HCT116 (cell line): ENCODE measurements at regions not wholly inside any gene's neighbourhood (a gene's known extent, or its start where the extent isn't known, plus 50 kb on each side); places are given as distances from the start of the nearest gene placed in this dataset.

ENCODE experiments used
- ATAC-seq: fragments of 200-7000 bp; cut with Tn5 transposase; 2 replicates; pipeline ENCODE4 v1.9.1; 2020; ENCODE audit warnings: mild to moderate bottlenecking, moderate library complexity
- BruUV-seq: library from RNA; stranded (reverse); fragments of 400-500 nt; replicated peaks from 2 replicates; lab custom pipeline; 2021; lab: Mats Ljungman, UMichigan
- CTCF ChIA-PET: fragments of 300-600 bp; sonication (Branson Sonifier 250); formaldehyde crosslinking; loops from one replicate; lab custom pipeline; 2021; ENCODE audit warnings: antibody characterized with exemption; lab: Charles Lee
- POLR2A ChIA-PET: fragments of 300-600, 350-600 bp; sonication (Branson Sonifier 250); formaldehyde crosslinking; loops from one replicate; lab custom pipeline; 2021; ENCODE audit warnings: antibody characterized with exemption; lab: Charles Lee
- RAD21 ChIA-PET, 2 experiments: fragments of 300-600 bp; sonication (Branson Sonifier 250); formaldehyde crosslinking; loops; one replicate each; lab custom pipeline; 2023; ENCODE audit warnings: low total read pairs in 2 of 2; ENCODE audit not compliant: uncharacterized antibody in 2 of 2, unreplicated experiment in 2 of 2, low non-redundant PET in 1 of 2; lab: Charles Lee
- DNase-seq: peaks from one replicate; pipeline ENCODE4 v3.0.0-alpha.2; 2010; ENCODE audit warnings: low read depth, low spot score
- H2AFZ ChIP-seq: fragments of 200-600 bp; shearing (Covaris generic), sonication (generic); 2 replicates; pipeline ENCODE4 v1.6.1; 2017; ENCODE audit warnings: low read depth, mixed run types, mixed read lengths, antibody characterized with exemption, low read length; ENCODE audit not compliant: poor library complexity, severe bottlenecking
- H3K27ac ChIP-seq: 2 replicates; pipeline ENCODE4 v1.5.1; 2012; ENCODE audit warnings: low read depth, low read length
- H3K27me3 ChIP-seq: fragments of 200-600 bp; sonication (generic); 2 replicates; pipeline ENCODE4 v1.6.1; 2016; ENCODE audit warnings: mixed run types, low read length, mixed read lengths; ENCODE audit not compliant: insufficient read depth
- H3K36me3 ChIP-seq, 2 experiments: fragments of 200-500 bp in 1 of 2; fragments of 200-600 bp in 1 of 2; sonication (Bioruptor generic) in 1 of 2; sonication (generic) in 1 of 2; 2 replicates each; pipeline versions ENCODE4 v1.5.1 to v1.6.1; 2014 to 2016; ENCODE audit warnings: low read length in 2 of 2, inconsistent platforms in 1 of 2, mixed read lengths in 1 of 2, mixed run types in 1 of 2; ENCODE audit not compliant: insufficient read depth in 2 of 2, control insufficient read depth in 1 of 2
- H3K4me1 ChIP-seq, 2 experiments: fragments of 200-600 bp in 1 of 2; sonication (generic) in 1 of 2; 2 replicates each; pipeline versions ENCODE4 v1.5.1 to v1.6.1; 2012 to 2017; ENCODE audit warnings: low read length in 2 of 2, inconsistent platforms in 1 of 2, mild to moderate bottlenecking in 1 of 2, mixed read lengths in 1 of 2, mixed run types in 1 of 2, moderate library complexity in 1 of 2; ENCODE audit not compliant: insufficient read depth in 2 of 2, control insufficient read depth in 1 of 2
- H3K4me2 ChIP-seq: fragments of 200-600 bp; sonication (generic); 2 replicates; pipeline ENCODE4 v1.6.1; 2017; ENCODE audit warnings: mixed run types, low read length, mixed read lengths
- H3K4me3 ChIP-seq, 2 experiments: fragments of 200-600 bp in 1 of 2; sonication (generic) in 1 of 2; replicated peaks in 1 of 2; 2 replicates each; pipeline ENCODE4 v1.5.1; 2011 to 2016; ENCODE audit warnings: low read length in 2 of 2, control low read depth in 1 of 2, low read depth in 1 of 2, mild to moderate bottlenecking in 1 of 2, mixed read lengths in 1 of 2, mixed run types in 1 of 2
- H3K79me2 ChIP-seq: fragments of 200-600 bp; sonication (generic); 2 replicates; pipeline ENCODE4 v1.6.1; 2017; ENCODE audit warnings: mild to moderate bottlenecking, mixed run types, low read length, moderate library complexity, mixed read lengths; ENCODE audit not compliant: insufficient read depth
- H3K9ac ChIP-seq: fragments of 200-600 bp; sonication (generic); 2 replicates; pipeline ENCODE4 v1.6.1; 2016; ENCODE audit warnings: low read length, mixed read lengths
- H3K9me2 ChIP-seq: fragments of 200-600 bp; sonication (generic), shearing (Covaris generic); 2 replicates; pipeline ENCODE4 v1.6.1; 2017; ENCODE audit warnings: mixed run types, mild to moderate bottlenecking, moderate library complexity; ENCODE audit not compliant: insufficient read depth
- H3K9me3 ChIP-seq, 2 experiments: fragments of 200-500 bp in 1 of 2; fragments of 200-600 bp in 1 of 2; sonication (Bioruptor generic) in 1 of 2; sonication (generic) in 1 of 2; 2 replicates each; pipeline ENCODE4 v1.6.1; 2014 to 2017; ENCODE audit warnings: low read length in 2 of 2, mixed read lengths in 2 of 2, inconsistent platforms in 1 of 2, low read depth in 1 of 2, mild to moderate bottlenecking in 1 of 2, mixed run types in 1 of 2, moderate library complexity in 1 of 2; ENCODE audit not compliant: control insufficient read depth in 1 of 2, insufficient read depth in 1 of 2
- H4K20me1 ChIP-seq: fragments of 200-600 bp; sonication (generic), shearing (Covaris generic); 2 replicates; pipeline ENCODE4 v1.6.1; 2017; ENCODE audit warnings: mixed run types, mild to moderate bottlenecking, moderate library complexity; ENCODE audit not compliant: insufficient read depth
- CEBPB ChIP-seq: IDR thresholded peaks from 2 replicates; pipeline ENCODE4 v1.6.1; 2012; ENCODE audit warnings: low read depth
- EGR1 ChIP-seq: IDR thresholded peaks from 2 replicates; pipeline ENCODE4 v1.6.1; 2012; ENCODE audit warnings: low read depth
- EZH2phosphoT487 ChIP-seq: fragments of 200-600 bp; IDR thresholded peaks from 2 replicates; pipeline ENCODE4 v1.6.1; 2018; ENCODE audit warnings: antibody characterized with exemption, borderline replicate concordance
- JUND ChIP-seq: IDR thresholded peaks from 2 replicates; pipeline ENCODE4 v1.6.1; 2012
- MAX ChIP-seq: IDR thresholded peaks from 2 replicates; pipeline ENCODE4 v1.6.1; 2012
- POLR2A ChIP-seq: IDR thresholded peaks from 2 replicates; pipeline ENCODE4 v1.7.0; 2011; ENCODE audit warnings: borderline replicate concordance; ENCODE audit not compliant: insufficient read depth, insufficient read length; ENCODE audit errors: extremely low read depth
- POLR2AphosphoS5 ChIP-seq: IDR thresholded peaks from 2 replicates; pipeline ENCODE4 v1.6.1; 2011; ENCODE audit warnings: mild to moderate bottlenecking, low read depth, low read length, moderate library complexity
- SIN3A ChIP-seq: IDR thresholded peaks from 2 replicates; pipeline ENCODE4 v1.6.1; 2012; ENCODE audit warnings: low read depth
- YY1 ChIP-seq: IDR thresholded peaks from 2 replicates; pipeline ENCODE4 v1.6.1; 2011; ENCODE audit warnings: low read length, low read depth, moderate library complexity, mild to moderate bottlenecking; ENCODE audit not compliant: insufficient replicate concordance; ENCODE audit errors: extremely low read depth
- ZNF274 ChIP-seq: fragments of 200-500 bp; sonication (Bioruptor generic); IDR thresholded peaks from 2 replicates; pipeline ENCODE4 v1.6.1; 2014; ENCODE audit warnings: mild to moderate bottlenecking, low read depth, low read length, inconsistent platforms
- intact Hi-C: fragments of 100-400 bp; cut with micrococcal nuclease; formaldehyde crosslinking; loops from 2 replicates; pipeline ENCODE4 v1.10.0; 2022
- TF ChIP-seq, protein P1 (sequence below), 3 experiments: fragments of 200-600 bp in 1 of 3; sonication (generic) in 1 of 3; IDR thresholded peaks in 2 of 3; conservative IDR thresholded peaks in 1 of 3; 2 replicates each; pipeline ENCODE4 v1.5.1; 2012 to 2017; ENCODE audit warnings: low read depth in 2 of 3, low read length in 2 of 3, antibody characterized with exemption in 1 of 3, borderline replicate concordance in 1 of 3, control low read depth in 1 of 3, mild to moderate bottlenecking in 1 of 3, mixed read lengths in 1 of 3, mixed run types in 1 of 3, moderate library complexity in 1 of 3; ENCODE audit not compliant: insufficient read depth in 1 of 3
- TF ChIP-seq, protein P2 (sequence below): IDR thresholded peaks from 2 replicates; pipeline ENCODE4 v1.6.1; 2012

DNA sequence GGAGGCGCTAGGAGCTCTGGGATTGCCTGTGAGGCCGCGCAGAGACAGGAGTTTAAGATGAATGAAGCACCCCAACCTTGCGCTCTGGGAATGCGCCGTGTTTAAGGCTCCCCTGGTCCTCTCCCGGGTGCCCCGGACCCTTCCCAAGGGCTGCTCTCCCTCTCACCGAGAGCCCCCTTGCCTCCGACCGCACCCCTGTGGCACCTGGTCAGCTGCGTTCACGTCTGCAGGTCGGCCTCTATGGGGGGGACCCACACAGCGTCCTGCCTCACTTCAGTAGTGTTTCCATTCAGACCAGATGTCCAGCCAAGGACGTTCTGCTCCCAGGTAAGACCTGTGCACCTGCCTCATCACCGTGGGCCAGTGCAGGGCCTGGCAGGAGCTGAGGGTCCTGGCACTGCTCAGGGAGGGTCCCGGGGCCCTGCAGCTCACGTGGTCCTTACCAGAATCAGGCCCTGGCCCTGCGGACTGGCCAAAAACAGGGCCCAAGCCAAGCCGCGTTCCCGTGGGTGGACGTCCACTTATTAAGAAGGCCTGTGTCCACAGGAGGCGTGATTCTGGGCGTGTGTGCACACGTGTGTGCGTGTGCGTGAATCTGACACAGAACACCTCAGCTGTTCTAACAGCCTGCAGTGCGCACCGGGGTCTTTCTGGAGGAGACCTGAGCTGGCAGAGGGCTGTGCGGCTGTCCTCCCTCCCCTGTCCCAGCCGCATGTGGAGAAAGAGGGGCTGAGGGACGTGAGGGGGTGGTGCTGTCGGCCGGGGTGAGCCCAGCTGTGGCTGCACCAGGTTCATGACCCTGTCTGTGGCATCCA lies 79.9 kb upstream of the BHLHE23 start (continued):
- TF ChIP-seq, protein P1, sequence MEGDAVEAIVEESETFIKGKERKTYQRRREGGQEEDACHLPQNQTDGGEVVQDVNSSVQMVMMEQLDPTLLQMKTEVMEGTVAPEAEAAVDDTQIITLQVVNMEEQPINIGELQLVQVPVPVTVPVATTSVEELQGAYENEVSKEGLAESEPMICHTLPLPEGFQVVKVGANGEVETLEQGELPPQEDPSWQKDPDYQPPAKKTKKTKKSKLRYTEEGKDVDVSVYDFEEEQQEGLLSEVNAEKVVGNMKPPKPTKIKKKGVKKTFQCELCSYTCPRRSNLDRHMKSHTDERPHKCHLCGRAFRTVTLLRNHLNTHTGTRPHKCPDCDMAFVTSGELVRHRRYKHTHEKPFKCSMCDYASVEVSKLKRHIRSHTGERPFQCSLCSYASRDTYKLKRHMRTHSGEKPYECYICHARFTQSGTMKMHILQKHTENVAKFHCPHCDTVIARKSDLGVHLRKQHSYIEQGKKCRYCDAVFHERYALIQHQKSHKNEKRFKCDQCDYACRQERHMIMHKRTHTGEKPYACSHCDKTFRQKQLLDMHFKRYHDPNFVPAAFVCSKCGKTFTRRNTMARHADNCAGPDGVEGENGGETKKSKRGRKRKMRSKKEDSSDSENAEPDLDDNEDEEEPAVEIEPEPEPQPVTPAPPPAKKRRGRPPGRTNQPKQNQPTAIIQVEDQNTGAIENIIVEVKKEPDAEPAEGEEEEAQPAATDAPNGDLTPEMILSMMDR (IDR thresholded peaks at IDR 0.05 in 2 of 3, conservative IDR thresholded peaks at IDR 0.05 in 1 of 3; ENCODE audit: borderline replicate concordance in 1 of 3, insufficient read depth in 1 of 3, low read depth in 2 of 3, low read length in 2 of 3), result no peak
- TF ChIP-seq MAX (no peak), CEBPB (no peak), ZNF274 (no peak), SIN3A (no peak), YY1 (no peak), EGR1 (no peak), EZH2phosphoT487 (no peak)

- CTCF ChIA-PET, result no interaction called here
- no peak for DNase-seq
- ATAC-seq, result peak; percentile 69
- no peaks in the 10 kb centered on the region for H3K79me2 ChIP-seq
- no peaks in the 10 kb centered on the region for H3K9me2 ChIP-seq
- H3K4me1 ChIP-seq, result peaks cover 7 to 11% of the 10 kb centered on the region in 2 experiments; a peak in 3 of 4 replicates
- H3K36me3 ChIP-seq, result no peaks in the 10 kb centered on the region
- RAD21 ChIA-PET, result no interaction called here
- intact Hi-C loops, result no loop called here
- POLR2A ChIA-PET, result no interaction called here
- TF ChIP-seq YY1 (no peak), POLR2A (no peak), ZNF274 (no peak), MAX (no peak), SIN3A (no peak), POLR2AphosphoS5 (no peak), EZH2phosphoT487 (no peak), CEBPB (no peak), JUND (no peak)
- TF ChIP-seq, protein P2, sequence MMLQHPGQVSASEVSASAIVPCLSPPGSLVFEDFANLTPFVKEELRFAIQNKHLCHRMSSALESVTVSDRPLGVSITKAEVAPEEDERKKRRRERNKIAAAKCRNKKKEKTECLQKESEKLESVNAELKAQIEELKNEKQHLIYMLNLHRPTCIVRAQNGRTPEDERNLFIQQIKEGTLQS, result no peak
- TF ChIP-seq, all 23 proteins: peak for 0
- Histone ChIP-seq H3K9ac (no peak overlapping the region), H3K4me2 (no peak overlapping the region), H3K27ac (no peak overlapping the region), H3K27me3 (no peaks in the 10 kb centered on the region; the same call in 1 of the 2 replicates), H3K4me3 (no peak overlapping the region), H3K9me3 (no peaks in the 10 kb centered on the region), H2AFZ (no peak overlapping the region), H4K20me1 (no peaks in the 10 kb centered on the region)
- BruUV-seq, result no TSS peak
Measured at GRCh38 chr20:63085151-63085861, 78.5 kb upstream of the BHLHE23 start.
